B cell (primary cell): ENCODE measurements at regions not wholly inside any gene's neighbourhood (a gene's known extent, or its start where the extent isn't known, plus 50 kb on each side); places are given as distances from the start of the nearest gene placed in this dataset.
A peak's percentile ranks its signal among the peaks of the same experiment; 100 is the strongest.

Experiments
- ATAC-seq: fragments of 200-7000 bp; cut with Tn5 transposase; one replicate; pipeline ENCODE4 v1.10.0; 2021; ENCODE audit warnings: low read depth, mild to moderate bottlenecking, moderate number of reproducible peaks, moderate library complexity
- CTCF ChIA-PET: fragments of 350-600 bp; sonication (Branson Sonifier 250); formaldehyde crosslinking; loops from one replicate; lab custom pipeline; 2021; ENCODE audit warnings: antibody characterized with exemption, inconsistent platforms; lab: Charles Lee
- POLR2A ChIA-PET: fragments of 350-600 bp; sonication (Branson Sonifier 250); formaldehyde crosslinking; loops from one replicate; lab custom pipeline; 2021; ENCODE audit warnings: antibody characterized with exemption; lab: Charles Lee
- DNase-seq: peaks from one replicate; pipeline ENCODE4 v3.0.0; 2013
- H2AFZ ChIP-seq: 2 replicates; pipeline ENCODE4 v1.6.1; 2012; ENCODE audit warnings: mild to moderate bottlenecking, low read depth, low read length; ENCODE audit not compliant: insufficient read depth, poor library complexity, severe bottlenecking
- H3K27ac ChIP-seq, 2 donors: 1 replicate in 1 of 2; 2 replicates in 1 of 2; pipeline ENCODE4 v1.5.1; 2012 to 2013; ENCODE audit warnings: low read length in 2 of 2, mild to moderate bottlenecking in 2 of 2, moderate library complexity in 1 of 2
- H3K27me3 ChIP-seq, 4 experiments: fragments of 200-600 bp in 1 of 4; sonication (generic) in 1 of 4; replicated peaks in 1 of 4; 1 replicate in 2 of 4; 2 replicates in 2 of 4; pipeline versions ENCODE4 v1.6.1 to v1.7.0; 2013 to 2016; ENCODE audit warnings: low read length in 3 of 4, mild to moderate bottlenecking in 2 of 4, mixed read lengths in 1 of 4, moderate library complexity in 1 of 4; ENCODE audit not compliant: insufficient read depth in 4 of 4, control insufficient read depth in 3 of 4; ENCODE audit errors: control extremely low read depth in 1 of 4
- H3K36me3 ChIP-seq, 2 experiments: replicated peaks in 1 of 2; 1 replicate in 1 of 2; 2 replicates in 1 of 2; pipeline versions ENCODE4 v1.6.1 to v1.7.1; 2013; ENCODE audit warnings: low read length in 1 of 2; ENCODE audit not compliant: insufficient read depth in 2 of 2, control insufficient read depth in 1 of 2; ENCODE audit errors: control extremely low read depth in 1 of 2, extremely low read depth in 1 of 2
- H3K4me1 ChIP-seq, 2 donors: fragments of 200-600 bp in 1 of 2; sonication (generic) in 1 of 2; 1 replicate in 1 of 2; 2 replicates in 1 of 2; pipeline versions ENCODE4 v1.5.1 to v1.6.1; 2013 to 2017; ENCODE audit warnings: low read length in 2 of 2; ENCODE audit not compliant: control insufficient read depth in 2 of 2, insufficient read depth in 2 of 2
- H3K4me2 ChIP-seq: replicated peaks from 2 replicates; pipeline ENCODE3; 2012; ENCODE audit warnings: mild to moderate bottlenecking, low read depth, low read length; ENCODE audit not compliant: poor library complexity, severe bottlenecking
- H3K4me3 ChIP-seq, 5 experiments: fragments of 200-600 bp in 1 of 5; sonication (generic) in 1 of 5; 1 replicate in 3 of 5; 2 replicates in 2 of 5; pipeline versions ENCODE4 v1.5.1 to v1.7.0; 2011 to 2016; ENCODE audit warnings: low read length in 4 of 5, mild to moderate bottlenecking in 4 of 5, low read depth in 2 of 5, control low read depth in 1 of 5, moderate library complexity in 1 of 5; ENCODE audit not compliant: insufficient read depth in 1 of 5; ENCODE audit errors: control extremely low read depth in 1 of 5, extremely low read depth in 1 of 5
- H3K79me2 ChIP-seq: fragments of 200-600 bp; sonication (generic); one replicate; pipeline ENCODE4 v1.6.0; 2016; ENCODE audit warnings: low read length; ENCODE audit not compliant: control insufficient read depth, insufficient read depth
- H3K9ac ChIP-seq: fragments of 200-600 bp; sonication (generic); 2 replicates; pipeline ENCODE4 v1.6.1; 2017; ENCODE audit warnings: mild to moderate bottlenecking, low read length, moderate library complexity
- H3K9me3 ChIP-seq, 3 donors: one replicate each; pipeline versions ENCODE4 v1.6.1 to v1.7.1; 2013; ENCODE audit warnings: low read length in 2 of 3; ENCODE audit not compliant: control insufficient read depth in 2 of 3, insufficient read depth in 1 of 3; ENCODE audit errors: control extremely low read depth in 1 of 3
- H4K20me1 ChIP-seq: 2 replicates; pipeline ENCODE4 v1.6.0; 2012; ENCODE audit warnings: mild to moderate bottlenecking, low read length; ENCODE audit not compliant: insufficient read depth, control insufficient read depth, poor library complexity, severe bottlenecking
- H3K27ac Mint-ChIP-seq: one replicate; pipeline ENCODE4 v1.8.0; 2021; ENCODE audit warnings: mixed read lengths
- H3K27me3 Mint-ChIP-seq: one replicate; pipeline ENCODE4 v1.8.0; 2021; ENCODE audit warnings: mixed read lengths
- H3K4me1 Mint-ChIP-seq: one replicate; pipeline ENCODE4 v1.8.0; 2021; ENCODE audit warnings: mixed read lengths
- H3K4me3 Mint-ChIP-seq: one replicate; pipeline ENCODE4 v1.8.0; 2021; ENCODE audit warnings: mixed read lengths
- H3K9me3 Mint-ChIP-seq: one replicate; pipeline ENCODE4 v1.8.0; 2022; ENCODE audit warnings: mixed read lengths; ENCODE audit not compliant: insufficient read depth
- EZH2 ChIP-seq: IDR thresholded peaks from 2 replicates; pipeline ENCODE4 v1.6.1; 2012; ENCODE audit warnings: borderline replicate concordance, low read depth, mild to moderate bottlenecking, moderate library complexity, low read length; ENCODE audit not compliant: insufficient read depth, poor library complexity, severe bottlenecking
- WGBS: methylation state at CpG from one replicate; pipeline ENCODE4 v1.1.5; 2013; ENCODE audit warnings: missing lambda C conversion rate; ENCODE audit not compliant: insufficient coverage; 5-methylcytosine and 5-hydroxymethylcytosine counted together
- intact Hi-C: fragments of 100-400 bp; cut with micrococcal nuclease; formaldehyde crosslinking; loops from one replicate; pipeline ENCODE4 v1.10.0; 2022
- TF ChIP-seq, protein P1 (sequence below): fragments of 200-600 bp; IDR thresholded peaks from one replicate; pipeline ENCODE4 v1.8.0; 2022; ENCODE audit warnings: antibody characterized with exemption, mild to moderate bottlenecking

DNA sequence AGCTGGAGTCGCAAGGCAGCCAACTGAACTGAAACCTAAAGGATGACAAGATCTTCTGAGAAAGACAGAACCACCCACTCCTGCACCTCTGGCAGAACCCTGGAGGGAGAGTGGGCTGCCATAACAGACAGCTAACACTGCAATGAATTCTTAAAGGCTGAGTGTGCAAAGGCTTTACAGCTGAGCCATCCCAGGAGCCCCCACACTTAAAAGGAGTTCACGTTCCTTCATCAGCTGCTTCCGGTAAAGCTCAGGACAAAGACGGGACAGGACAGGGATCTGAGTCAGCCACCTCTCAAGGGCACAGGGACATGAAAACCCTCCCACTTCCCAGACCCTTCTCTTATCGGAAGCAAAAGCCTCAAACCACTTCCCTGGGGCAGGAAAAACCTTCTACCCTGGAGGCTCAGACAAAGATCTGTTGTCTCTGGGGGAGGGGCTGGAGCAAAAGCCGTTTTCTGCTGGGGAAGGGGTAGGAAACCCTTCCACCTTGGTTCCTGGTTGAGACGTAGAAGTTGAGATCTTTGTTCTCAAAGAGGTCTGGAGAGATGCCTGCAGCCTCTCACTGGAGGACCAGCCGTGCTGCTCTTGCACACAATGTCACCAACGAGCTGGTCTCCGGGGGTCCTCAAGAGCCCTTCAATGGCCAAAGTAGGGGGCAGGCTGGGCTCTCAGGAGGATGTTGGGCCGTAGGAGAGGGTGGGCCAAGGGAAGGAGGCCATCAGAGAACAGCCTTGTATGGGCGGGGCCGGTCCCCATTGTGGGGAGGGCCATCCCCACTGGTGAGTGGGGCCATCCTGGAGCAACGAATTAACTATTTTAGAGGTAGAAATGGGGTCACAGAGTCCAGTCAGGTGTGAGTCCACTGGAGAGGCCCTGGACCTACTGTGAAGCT lies 452.4 kb downstream of the PTPRU start:
- ChIA-PET POLR2A (no interaction called here), CTCF (no interaction called here)
- Mint-ChIP-seq H3K27me3 (peaks cover 11% of the 10 kb centered on the region), H3K4me1 (peaks cover 21% of the 10 kb centered on the region), H3K4me3 (no peak overlapping the region), H3K9me3 (peaks cover 3% of the 10 kb centered on the region), H3K27ac (no peak overlapping the region)
- ATAC-seq (no peak), DNase-seq (no peak)
- Histone ChIP-seq H3K4me2 (no peak overlapping the region), H3K27me3 (peaks cover 0 to 2% (median 0%) of the 10 kb centered on the region in 4 experiments), H3K27ac (no peak overlapping the region), H4K20me1 (no peaks in the 10 kb centered on the region), H3K4me3 (no peak overlapping the region), H3K9me3 (no peaks in the 10 kb centered on the region), H3K79me2 (no peaks in the 10 kb centered on the region), H2AFZ (peak overlapping the region; percentile 32), H3K36me3 (no peaks in the 10 kb centered on the region), H3K9ac (no peak overlapping the region), H3K4me1 (peaks cover 10 to 16% of the 10 kb centered on the region in 2 donors)
- 40% methylated on average over 11 of the region's 14 CpGs for WGBS
- no peak for TF ChIP-seq EZH2
- TF ChIP-seq, protein P1, sequence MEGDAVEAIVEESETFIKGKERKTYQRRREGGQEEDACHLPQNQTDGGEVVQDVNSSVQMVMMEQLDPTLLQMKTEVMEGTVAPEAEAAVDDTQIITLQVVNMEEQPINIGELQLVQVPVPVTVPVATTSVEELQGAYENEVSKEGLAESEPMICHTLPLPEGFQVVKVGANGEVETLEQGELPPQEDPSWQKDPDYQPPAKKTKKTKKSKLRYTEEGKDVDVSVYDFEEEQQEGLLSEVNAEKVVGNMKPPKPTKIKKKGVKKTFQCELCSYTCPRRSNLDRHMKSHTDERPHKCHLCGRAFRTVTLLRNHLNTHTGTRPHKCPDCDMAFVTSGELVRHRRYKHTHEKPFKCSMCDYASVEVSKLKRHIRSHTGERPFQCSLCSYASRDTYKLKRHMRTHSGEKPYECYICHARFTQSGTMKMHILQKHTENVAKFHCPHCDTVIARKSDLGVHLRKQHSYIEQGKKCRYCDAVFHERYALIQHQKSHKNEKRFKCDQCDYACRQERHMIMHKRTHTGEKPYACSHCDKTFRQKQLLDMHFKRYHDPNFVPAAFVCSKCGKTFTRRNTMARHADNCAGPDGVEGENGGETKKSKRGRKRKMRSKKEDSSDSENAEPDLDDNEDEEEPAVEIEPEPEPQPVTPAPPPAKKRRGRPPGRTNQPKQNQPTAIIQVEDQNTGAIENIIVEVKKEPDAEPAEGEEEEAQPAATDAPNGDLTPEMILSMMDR = no peak
- intact Hi-C loops = no loop called here

GRCh38 chr1:29687601-29688244 lies 451.4 kb downstream of the PTPRU start:
- CTCF ChIA-PET = interaction anchor here (0.6 kb wide), 1 partner anchor 518 kb away, joined by 3 read pairs; no protein-coding TSS in a partner anchor

More at GRCh38 chr1:29687601-29688244, 451.4 kb downstream of the PTPRU start:
- Histone ChIP-seq H4K20me1 (no peaks in the 10 kb centered on the region), H3K9me3 (no peaks in the 10 kb centered on the region), H3K27ac (no peak overlapping the region), H2AFZ (no peak overlapping the region), H3K9ac (no peak overlapping the region), H3K4me3 (no peak overlapping the region), H3K4me2 (no peak overlapping the region), H3K36me3 (no peaks in the 10 kb centered on the region), H3K27me3 (peaks cover 0 to 2% (median 0%) of the 10 kb centered on the region in 4 experiments), H3K79me2 (no peaks in the 10 kb centered on the region), H3K4me1 (peaks cover 10 to 16% of the 10 kb centered on the region in 2 donors)
- TF ChIP-seq EZH2 = no peak
- TF ChIP-seq, protein P1 = no peak
- ATAC-seq = no peak
- H3K4me3 Mint-ChIP-seq = no peak overlapping the region
- no peaks in the 10 kb centered on the region for H3K9me3 Mint-ChIP-seq
- no peak for DNase-seq
- peaks cover 11% of the 10 kb centered on the region for H3K27me3 Mint-ChIP-seq
- WGBS = 68% methylated on average over 2 of the region's 4 CpGs
- intact Hi-C loops = no loop called here
- POLR2A ChIA-PET = no interaction called here
- peaks cover 21% of the 10 kb centered on the region for H3K4me1 Mint-ChIP-seq
- H3K27ac Mint-ChIP-seq = no peak overlapping the region
